IPS DF 4.7 (cell line): ENCODE measurements at regions not wholly inside any gene's neighbourhood (a gene's known extent, or its start where the extent isn't known, plus 50 kb on each side); places are given as distances from the start of the nearest gene placed in this dataset.

ENCODE experiments used
- DNase-seq: peaks from one replicate; pipeline ENCODE4 v3.0.0-alpha.2; 2013; ENCODE audit warnings: low spot score; ENCODE audit errors: extremely low read depth

- DNase-seq = no peak
Observed at GRCh38 chr2:122856696-122857095, 1101.2 kb downstream of the TSN start.

- DNase-seq = no peak
Observed at GRCh38 chr2:122858075-122858702, 1102.7 kb downstream of the TSN start.

GRCh38 chr2:122858813-122859212 is 1103.4 kb downstream of the TSN start:
- no peak for DNase-seq

GRCh38 chr2:122859260-122859659 is 1103.8 kb downstream of the TSN start:
- no peak for DNase-seq

- no peak for DNase-seq
Observed at GRCh38 chr2:122863532-122863931, 1108.1 kb downstream of the TSN start.

GRCh38 chr2:122864728-122865127 is 1109.3 kb downstream of the TSN start:
- DNase-seq = no peak

GRCh38 chr2:122866095-122866494 is 1110.6 kb downstream of the TSN start:
- DNase-seq = no peak

GRCh38 chr2:122867941-122868340 is 1112.5 kb downstream of the TSN start:
- DNase-seq = no peak

GRCh38 chr2:122868646-122869275 is 1113.3 kb downstream of the TSN start:
- no peak for DNase-seq

GRCh38 chr2:122873951-122874350 is 1118.5 kb downstream of the TSN start:
- no peak for DNase-seq

- no peak for DNase-seq
Observed at GRCh38 chr2:122875091-122875865, 1119.8 kb downstream of the TSN start.

- DNase-seq = no peak
Observed at GRCh38 chr2:122883849-122884248, 1128.4 kb downstream of the TSN start.

GRCh38 chr2:122884889-122885288 is 1129.4 kb downstream of the TSN start:
- DNase-seq = no peak

- no peak for DNase-seq
Observed at GRCh38 chr2:122885436-122885835, 1130.0 kb downstream of the TSN start.

- DNase-seq = no peak
Observed at GRCh38 chr2:122886479-122887145, 1131.2 kb downstream of the TSN start.

- DNase-seq = no peak
Observed at GRCh38 chr2:122899614-122900013, 1125.5 kb upstream of the CNTNAP5 start.

- no peak for DNase-seq
Observed at GRCh38 chr2:122905431-122905830, 1119.7 kb upstream of the CNTNAP5 start.

- DNase-seq = no peak
Observed at GRCh38 chr2:122908159-122908558, 1116.9 kb upstream of the CNTNAP5 start.

- peak; percentile 60 for DNase-seq
Observed at GRCh38 chr2:122927197-122927596, 1097.9 kb upstream of the CNTNAP5 start.

GRCh38 chr2:122927710-122928557 is 1097.2 kb upstream of the CNTNAP5 start:
- peak; percentile 30 for DNase-seq

GRCh38 chr2:122929347-122929746 is 1095.7 kb upstream of the CNTNAP5 start:
- DNase-seq = no peak
